PC-9 (cell line): ENCODE measurements at regions not wholly inside any gene's neighbourhood (a gene's known extent, or its start where the extent isn't known, plus 50 kb on each side); places are given as distances from the start of the nearest gene placed in this dataset.
"Not testable (repeated sequence)": the region's sequence is repeated elsewhere in the genome, so short reads cannot be mapped to it uniquely, and the experiment has no call there.

Experiments
- CTCF ChIP-seq: fragments of 200-600 bp; sonication (generic); conservative IDR thresholded peaks from 2 replicates; pipeline ENCODE4 v1.6.1; 2017; ENCODE audit warnings: mixed run types, antibody characterized with exemption, mild to moderate bottlenecking, moderate library complexity
- EZH2 ChIP-seq: fragments of 200-600 bp; sonication (generic); IDR thresholded peaks from 2 replicates; pipeline ENCODE4 v1.8.0; 2017; ENCODE audit warnings: antibody characterized with exemption, low read depth

GRCh38 chr3:26157428-26157827, 367.5 kb downstream of the OXSM start:
- not testable (repeated sequence) for TF ChIP-seq CTCF, EZH2
